Right cardiac atrium (tissue), 5 donors: ENCODE measurements at regions not wholly inside any gene's neighbourhood (a gene's known extent, or its start where the extent isn't known, plus 50 kb on each side); places are given as distances from the start of the nearest gene placed in this dataset.

Experiments used
- ATAC-seq, 2 donors: fragments of 200-7000 bp; cut with Tn5 transposase; one replicate each; pipeline versions ENCODE4 v1.8.0 to v1.9.1; 2020; ENCODE audit warnings: moderate library complexity in 2 of 2, mild to moderate bottlenecking in 1 of 2
- DNase-seq, 3 donors: peaks; one replicate each; pipeline ENCODE4 v3.0.0-alpha.2; 2020
- H3K27ac ChIP-seq: one replicate; pipeline ENCODE4 v1.5.1; 2013; ENCODE audit warnings: mild to moderate bottlenecking, low read length, control low read depth, moderate library complexity
- H3K27me3 ChIP-seq: one replicate; pipeline ENCODE4 v1.6.1; 2013; ENCODE audit not compliant: control insufficient read depth, insufficient read depth
- H3K4me1 ChIP-seq: one replicate; pipeline ENCODE4 v1.6.1; 2013; ENCODE audit warnings: low read length; ENCODE audit not compliant: control insufficient read depth, insufficient read depth
- H3K4me3 ChIP-seq: one replicate; pipeline ENCODE4 v1.5.1; 2013; ENCODE audit warnings: low read length, control low read depth
- H3K9me3 ChIP-seq: one replicate; pipeline ENCODE4 v1.6.1; 2013; ENCODE audit warnings: low read length; ENCODE audit not compliant: control insufficient read depth
- WGBS: extraction: QIAGEN DNeasy Blood & Tissue Kit; methylation state at CpG from one replicate; pipeline ENCODE4 v1.1.7; 2013; 5-methylcytosine and 5-hydroxymethylcytosine counted together
- intact Hi-C, 4 donors: fragments of 100-400 bp; cut with DNase I; formaldehyde crosslinking; loops; one replicate each; pipeline versions ENCODE4 v1.11.0 to v1.14.0; 2022 to 2023
- donor health status: healthy with polysubstance abuse.
- donor health status: DM: no; HTN: yes; CAD: no.
- donor health status: DM: no; HTN: no; CAD: no.
- donor health status: DM: no; HTN: yes; CAD: no; lungs with severe emphysema.
- donor health status: DM: yes; HTN: yes; CAD: no.

DNA sequence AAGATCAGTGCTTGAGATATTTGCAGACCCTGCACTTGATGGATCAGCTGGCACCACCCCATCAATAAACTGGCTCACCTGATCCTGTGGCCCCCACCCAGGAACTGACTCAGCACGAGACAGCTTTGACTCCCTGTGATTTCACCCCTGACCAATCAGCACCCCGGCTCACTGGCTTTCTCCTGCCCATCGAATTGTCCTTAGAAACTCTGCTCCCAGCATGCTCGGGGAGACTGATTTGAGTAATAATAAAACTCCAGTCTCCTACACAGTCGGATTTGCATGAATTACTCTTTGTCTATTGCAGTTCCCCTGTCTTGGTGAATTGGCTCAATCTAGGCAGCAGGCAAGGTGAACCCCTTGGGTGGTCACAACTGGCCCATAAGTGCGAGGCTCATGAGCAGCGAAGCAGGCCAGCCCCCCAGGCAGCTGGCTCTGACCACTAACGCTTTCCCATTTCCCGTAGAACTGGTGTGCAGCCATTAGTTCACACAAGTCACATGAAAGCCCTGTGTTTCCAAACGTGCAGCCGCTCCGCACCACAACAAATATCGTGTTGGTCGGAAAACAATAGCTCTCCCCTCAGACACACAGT lies 79.6 kb downstream of the RSPH3 start:
- H3K4me1 ChIP-seq, result no peaks in the 10 kb centered on the region
- no peak overlapping the region for H3K27ac ChIP-seq
- no peaks in the 10 kb centered on the region for H3K9me3 ChIP-seq
- no peaks in the 10 kb centered on the region for H3K27me3 ChIP-seq
- H3K4me3 ChIP-seq, result no peak overlapping the region
- WGBS, result 86% methylated on average over 14 of the region's 14 CpGs
- ATAC-seq (no peak), DNase-seq (no peak)
- intact Hi-C loops, result no loop called here

DNA sequence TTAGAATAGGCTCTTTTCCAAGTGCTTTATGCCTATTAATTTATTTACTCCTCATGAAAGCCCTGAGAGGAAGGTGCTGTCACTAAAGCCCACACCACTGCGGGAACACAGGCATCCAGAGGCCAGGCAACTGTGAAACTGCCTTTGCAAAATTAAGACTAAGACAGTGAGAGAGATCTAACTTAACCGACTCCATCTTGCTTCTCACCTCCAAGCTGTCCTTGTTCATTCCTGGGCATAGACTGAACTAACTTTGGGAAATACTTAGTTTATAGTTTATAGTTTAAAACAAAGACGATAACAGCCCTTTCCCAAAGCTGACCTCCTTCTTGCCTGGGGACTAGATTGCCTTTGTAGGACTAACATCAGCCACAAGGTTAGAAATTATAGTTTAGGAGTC lies 80.1 kb downstream of the RSPH3 start:
- Histone ChIP-seq H3K4me3 (no peak overlapping the region), H3K27ac (no peak overlapping the region), H3K4me1 (no peaks in the 10 kb centered on the region), H3K9me3 (no peaks in the 10 kb centered on the region), H3K27me3 (no peaks in the 10 kb centered on the region)
- intact Hi-C loops, result no loop called here
- 86% methylated on average over 3 of the region's 3 CpGs for WGBS
- ATAC-seq (no peak), DNase-seq (no peak)

DNA sequence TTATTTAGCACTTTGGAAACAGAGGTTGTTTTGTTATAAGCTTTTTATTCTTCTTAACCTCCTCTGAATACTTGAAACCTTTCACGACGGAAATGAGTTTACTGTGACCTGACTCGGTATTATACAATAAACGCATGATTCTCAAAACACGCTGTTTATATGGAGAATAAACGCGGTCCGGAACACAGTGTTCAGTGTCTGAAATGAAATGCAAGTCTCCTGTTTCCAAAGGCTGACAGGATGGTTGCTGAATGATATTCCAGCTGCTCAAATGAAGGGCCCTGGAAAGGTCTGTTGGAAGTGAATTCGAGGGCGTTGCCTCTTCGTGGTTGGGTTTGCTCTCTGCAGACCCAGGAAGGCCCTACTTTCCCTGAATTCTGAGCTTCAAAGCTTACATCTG lies 83.4 kb downstream of the RSPH3 start:
- no peaks in the 10 kb centered on the region for H3K4me1 ChIP-seq
- DNase-seq, result no peak
- no peak overlapping the region for H3K27ac ChIP-seq
- H3K9me3 ChIP-seq, result no peaks in the 10 kb centered on the region
- no peak overlapping the region for H3K4me3 ChIP-seq
- intact Hi-C loops, result no loop called here
- WGBS, result 92% methylated on average over 11 of the region's 11 CpGs
- no peak for ATAC-seq
- no peaks in the 10 kb centered on the region for H3K27me3 ChIP-seq

DNA sequence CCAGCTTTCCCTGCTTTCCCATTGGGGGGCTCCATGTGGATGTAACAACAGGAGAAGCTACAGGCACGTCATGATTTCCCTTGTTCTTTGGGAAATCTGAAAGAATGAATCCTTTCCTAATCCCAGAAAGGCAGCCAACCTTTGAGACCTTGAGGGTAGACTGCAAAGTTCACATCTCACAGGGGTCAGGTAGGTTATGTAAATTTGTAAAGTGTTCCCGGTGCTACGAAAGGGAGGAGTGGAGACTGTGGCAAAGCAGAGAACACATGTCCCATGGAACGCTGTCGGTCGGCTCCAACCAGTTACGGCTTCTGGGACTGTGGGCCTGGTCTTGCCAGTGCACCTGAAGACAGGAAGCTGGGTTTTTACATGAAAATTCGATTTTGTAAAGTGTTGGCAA lies 85.1 kb downstream of the RSPH3 start:
- 93% methylated on average over 8 of the region's 8 CpGs for WGBS
- Histone ChIP-seq H3K9me3 (no peaks in the 10 kb centered on the region), H3K4me1 (no peaks in the 10 kb centered on the region), H3K27ac (no peak overlapping the region), H3K27me3 (no peaks in the 10 kb centered on the region), H3K4me3 (no peak overlapping the region)
- DNase-seq, result no peak
- ATAC-seq, result no peak
- intact Hi-C loops, result no loop called here

DNA sequence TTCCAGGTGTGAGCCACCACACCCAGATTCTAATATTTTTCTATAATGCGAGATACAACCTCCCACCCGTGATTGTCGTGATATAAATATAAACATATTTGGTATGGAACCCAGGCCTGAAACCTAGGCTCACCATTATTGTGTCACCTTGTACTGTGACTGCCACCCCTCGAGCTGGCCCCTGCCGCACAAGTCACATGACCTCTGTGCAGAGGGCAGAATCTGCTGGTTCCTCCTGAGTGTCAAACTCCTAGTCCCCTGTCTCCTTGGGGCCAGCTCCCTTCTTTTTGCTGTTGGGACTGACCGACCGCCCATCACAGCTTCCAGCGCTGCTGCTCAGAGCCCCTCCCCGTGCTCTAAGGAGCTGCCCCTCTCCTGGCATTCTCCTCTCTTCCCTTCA lies 86.4 kb downstream of the RSPH3 start:
- Histone ChIP-seq H3K27me3 (no peaks in the 10 kb centered on the region), H3K9me3 (no peaks in the 10 kb centered on the region), H3K27ac (no peak overlapping the region), H3K4me1 (no peaks in the 10 kb centered on the region), H3K4me3 (no peak overlapping the region)
- 90% methylated on average over 9 of the region's 9 CpGs for WGBS
- intact Hi-C loops, result no loop called here
- ATAC-seq, result no peak
- DNase-seq, result no peak

DNA sequence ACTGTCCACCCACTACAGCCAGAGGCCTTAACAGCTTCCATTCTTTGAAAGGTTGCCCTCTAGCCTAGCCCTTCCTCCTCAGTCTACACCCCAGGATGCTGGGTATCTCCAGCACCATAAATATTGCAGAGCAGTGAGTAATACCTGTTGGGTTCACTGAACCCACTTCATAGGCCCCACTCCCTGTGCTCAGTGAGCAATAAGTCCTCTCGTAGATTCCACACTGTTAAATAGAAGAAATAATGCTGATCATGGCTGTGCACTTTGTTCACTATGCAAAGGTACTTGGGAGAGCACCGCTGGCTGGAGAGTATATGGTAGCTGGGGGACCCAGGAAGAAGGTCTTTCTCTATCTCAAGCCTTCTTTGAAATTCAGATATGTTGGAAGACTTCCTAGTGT lies 87.3 kb downstream of the RSPH3 start:
- no peak for ATAC-seq
- H3K27ac ChIP-seq, result no peak overlapping the region
- no peaks in the 10 kb centered on the region for H3K9me3 ChIP-seq
- no peak for DNase-seq
- no peaks in the 10 kb centered on the region for H3K27me3 ChIP-seq
- 96% methylated on average over 2 of the region's 2 CpGs for WGBS
- H3K4me3 ChIP-seq, result no peak overlapping the region
- H3K4me1 ChIP-seq, result no peaks in the 10 kb centered on the region
- intact Hi-C loops, result no loop called here

DNA sequence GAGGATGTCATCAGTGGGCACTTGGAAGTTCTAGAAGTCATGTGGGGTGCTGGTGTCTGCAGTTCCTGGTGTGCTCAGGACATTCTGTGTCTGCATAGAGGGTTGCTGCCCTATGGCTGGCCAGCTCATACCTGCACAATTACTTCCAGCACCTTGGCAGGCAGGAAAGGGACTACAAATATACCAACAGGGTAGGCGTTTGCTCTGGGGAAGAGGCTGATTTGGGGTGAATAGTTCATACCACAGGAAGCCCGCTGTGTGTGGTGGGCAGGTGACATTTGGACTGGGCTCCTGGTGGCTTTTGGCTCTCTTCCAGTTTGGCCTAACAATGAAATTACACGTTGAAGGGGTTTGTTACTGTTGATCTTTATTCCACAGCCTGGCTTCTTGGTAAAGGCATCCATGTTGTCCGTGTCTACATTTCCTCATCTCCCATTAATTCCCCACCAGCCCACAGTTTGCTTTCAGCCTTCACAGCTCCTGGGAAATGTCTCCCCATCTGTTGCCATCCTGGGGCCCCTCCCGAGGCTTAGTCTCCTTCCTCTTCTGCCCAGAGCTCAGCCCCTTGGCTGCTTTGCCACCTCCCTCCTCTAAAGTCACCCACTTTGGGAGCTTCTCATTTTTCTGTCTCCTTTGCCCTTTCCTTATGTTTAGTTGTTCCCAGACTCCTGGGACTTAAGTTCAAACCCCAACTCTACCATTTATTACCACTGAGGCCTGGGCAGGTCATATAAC lies 88.1 kb downstream of the RSPH3 start:
- no peaks in the 10 kb centered on the region for H3K4me1 ChIP-seq
- intact Hi-C loops, result no loop called here
- H3K4me3 ChIP-seq, result no peak overlapping the region
- WGBS, result 71% methylated on average over 5 of the region's 5 CpGs
- H3K27me3 ChIP-seq, result no peaks in the 10 kb centered on the region
- DNase-seq, result no peak
- ATAC-seq, result no peak
- no peak overlapping the region for H3K27ac ChIP-seq
- H3K9me3 ChIP-seq, result no peaks in the 10 kb centered on the region

DNA sequence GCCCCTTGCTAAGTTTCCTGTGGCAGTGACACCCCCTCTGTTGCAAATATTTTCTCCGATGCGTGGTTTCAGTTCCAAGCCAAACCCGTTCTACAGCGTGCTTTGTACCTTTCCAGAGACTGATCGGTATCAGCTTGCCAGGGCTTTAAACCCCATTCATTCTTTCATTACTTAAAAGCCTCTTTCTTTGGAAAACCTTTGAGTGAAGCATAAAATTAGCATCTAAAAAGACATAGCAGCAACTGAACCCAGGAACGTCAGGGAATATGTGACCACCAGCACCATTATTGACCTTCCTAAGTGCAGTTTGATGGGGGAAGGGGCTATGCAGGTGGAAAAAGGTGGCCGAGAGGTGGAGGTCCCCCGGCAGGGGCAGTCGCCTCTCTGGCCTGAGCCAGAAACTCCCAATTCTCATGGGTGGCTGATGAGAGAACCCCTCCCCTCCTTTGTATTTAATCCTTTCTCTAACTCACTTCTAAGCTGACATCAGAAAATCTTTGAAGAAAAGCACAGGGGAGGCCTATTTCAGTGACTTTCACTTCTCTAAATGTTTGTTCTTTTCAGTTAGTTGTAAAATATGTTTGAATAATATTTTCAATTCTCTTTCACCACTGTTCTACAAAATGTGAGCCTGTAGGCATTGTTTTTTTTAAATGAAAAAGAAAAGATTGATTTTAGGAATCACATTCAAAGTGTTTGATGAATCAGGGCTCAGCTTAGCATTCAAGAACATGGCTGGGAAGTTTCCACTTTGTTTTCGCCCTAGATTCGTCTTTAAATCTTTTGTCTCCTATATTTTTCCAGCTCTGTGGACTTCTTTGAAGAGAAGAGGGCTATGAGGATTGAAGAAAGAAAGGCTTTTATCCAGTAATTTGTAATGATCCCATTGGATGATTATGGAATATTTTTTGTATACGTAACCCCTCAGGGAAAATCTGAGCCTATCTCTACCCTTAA lies 89.2 kb downstream of the RSPH3 start:
- intact Hi-C loops, result no loop called here
- ATAC-seq (no peak), DNase-seq (no peak)
- no peaks in the 10 kb centered on the region for H3K4me1 ChIP-seq
- H3K27me3 ChIP-seq, result no peaks in the 10 kb centered on the region
- H3K4me3 ChIP-seq, result no peak overlapping the region
- no peak overlapping the region for H3K27ac ChIP-seq
- no peaks in the 10 kb centered on the region for H3K9me3 ChIP-seq
- 61% methylated on average over 12 of the region's 12 CpGs for WGBS

DNA sequence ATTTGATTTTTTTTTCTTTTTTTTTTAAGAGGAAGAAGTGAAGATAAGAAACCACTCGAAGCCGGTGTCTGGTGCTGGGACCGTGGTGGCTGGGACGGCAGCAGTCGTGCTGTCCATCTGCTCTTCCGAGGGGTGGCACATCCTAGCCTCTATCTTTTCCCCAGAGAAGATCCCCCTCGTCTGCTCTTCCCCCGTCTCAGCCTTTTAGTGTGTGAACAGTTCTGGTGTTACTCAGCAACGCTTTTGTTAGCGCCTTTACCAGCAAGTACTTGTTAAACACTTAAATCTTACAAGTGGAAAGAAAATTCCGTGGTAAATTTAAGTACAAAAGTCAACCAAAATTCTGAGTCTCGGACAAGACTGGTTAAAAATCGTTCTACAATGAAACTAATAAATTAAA lies 90.1 kb downstream of the RSPH3 start:
- Histone ChIP-seq H3K27ac (no peak overlapping the region), H3K4me1 (no peaks in the 10 kb centered on the region), H3K9me3 (no peaks in the 10 kb centered on the region), H3K4me3 (no peak overlapping the region), H3K27me3 (no peaks in the 10 kb centered on the region)
- WGBS, result 28% methylated on average over 13 of the region's 13 CpGs
- DNase-seq, result no peak
- ATAC-seq, result no peak
- intact Hi-C loops, result no loop called here

DNA sequence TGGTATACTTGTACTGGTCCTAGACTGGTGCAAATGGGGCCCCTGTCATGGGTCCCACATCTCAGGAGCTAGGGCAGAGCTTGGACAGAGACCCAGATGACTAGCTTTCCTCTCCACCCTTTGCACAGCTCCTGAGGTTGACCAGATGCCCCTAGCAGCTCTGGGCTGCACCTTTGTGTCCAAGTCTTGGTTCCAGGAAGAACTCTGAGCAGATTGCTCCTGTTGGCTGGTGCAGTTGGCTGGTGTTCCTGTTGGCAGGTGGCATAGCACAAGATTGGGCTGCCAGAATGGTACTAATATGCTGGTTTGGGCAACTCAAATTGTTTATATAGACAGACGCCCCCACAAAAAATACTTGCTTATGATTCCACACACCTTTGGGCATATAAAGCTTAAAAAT lies 89.4 kb upstream of the EZR start:
- ATAC-seq (no peak), DNase-seq (no peak)
- no peaks in the 10 kb centered on the region for H3K27me3 ChIP-seq
- H3K4me1 ChIP-seq, result no peaks in the 10 kb centered on the region
- no peak overlapping the region for H3K4me3 ChIP-seq
- 96% methylated on average over 1 of the region's 1 CpG for WGBS
- no peak overlapping the region for H3K27ac ChIP-seq
- no peaks in the 10 kb centered on the region for H3K9me3 ChIP-seq
- intact Hi-C loops, result no loop called here

DNA sequence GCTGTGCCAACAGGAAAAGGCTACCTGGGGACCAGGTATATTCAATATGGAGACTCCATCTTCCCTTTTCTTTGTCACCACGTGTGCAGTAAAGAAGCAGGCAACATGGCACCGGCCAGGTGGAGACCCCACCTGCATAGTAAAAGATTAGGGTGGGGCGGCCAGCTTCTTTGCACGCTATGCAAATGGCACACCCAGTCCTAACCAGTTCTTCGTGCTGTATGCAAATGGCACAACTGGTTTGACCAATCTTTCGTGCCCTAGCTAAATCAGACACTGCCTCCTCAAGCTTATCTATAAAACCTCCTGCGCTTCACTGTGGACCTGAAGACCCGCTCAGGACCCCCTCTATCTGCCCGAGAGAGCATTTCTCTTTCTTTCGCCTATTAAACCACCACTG lies 88.8 kb upstream of the EZR start:
- DNase-seq, result no peak
- Histone ChIP-seq H3K27me3 (no peaks in the 10 kb centered on the region), H3K27ac (no peak overlapping the region), H3K4me1 (no peaks in the 10 kb centered on the region), H3K9me3 (no peaks in the 10 kb centered on the region), H3K4me3 (no peak overlapping the region)
- 87% methylated on average over 10 of the region's 10 CpGs for WGBS
- ATAC-seq, result no peak
- intact Hi-C loops, result no loop called here
